GM21515 (cell line): ENCODE measurements at regions not wholly inside any gene's neighbourhood (a gene's known extent, or its start where the extent isn't known, plus 50 kb on each side); places are given as distances from the start of the nearest gene placed in this dataset.
"Not testable (repeated sequence)": the region's sequence is repeated elsewhere in the genome, so short reads cannot be mapped to it uniquely, and the experiment has no call there.

Experiments
- ATAC-seq: cut with Tn5 transposase; IDR thresholded peaks from one replicate; pipeline ENCODE4 v1.9.1; 2021; ENCODE audit not compliant: unreplicated experiment

DNA sequence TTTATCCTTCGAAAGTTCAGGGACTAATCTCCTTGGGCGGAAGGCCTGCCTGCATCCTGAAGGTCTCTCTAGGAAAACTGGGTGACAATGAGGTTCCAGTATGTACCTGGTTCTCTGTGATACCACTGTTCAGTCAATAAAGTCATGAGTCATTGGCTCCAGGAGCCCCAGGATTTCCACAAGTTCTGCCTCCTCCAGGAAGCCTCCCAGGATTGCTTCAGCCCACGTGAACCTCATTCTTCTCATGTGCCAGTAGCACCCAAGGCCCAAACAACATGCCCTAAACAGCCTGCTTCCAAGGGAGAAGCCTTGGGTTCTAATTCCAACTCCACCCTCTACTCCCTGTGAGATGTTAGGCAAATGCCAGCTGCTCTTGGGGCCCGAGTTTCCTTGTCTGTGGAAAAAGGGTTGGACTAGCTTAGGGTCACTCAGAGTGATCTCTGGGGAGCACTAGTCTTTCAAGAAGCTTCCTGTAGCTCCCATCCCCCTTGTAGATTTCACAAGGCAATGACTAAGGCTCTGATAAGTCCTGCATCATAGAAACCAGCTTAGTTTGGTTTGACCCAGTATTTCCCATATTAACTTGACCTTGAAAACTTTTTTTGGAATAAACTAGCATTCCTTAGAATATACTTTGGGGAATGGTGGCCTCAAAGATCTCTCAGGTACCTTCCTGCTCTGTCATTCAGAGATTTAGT is 118.3 kb upstream of the ATP2B2 start:
- ATAC-seq: no peak

DNA sequence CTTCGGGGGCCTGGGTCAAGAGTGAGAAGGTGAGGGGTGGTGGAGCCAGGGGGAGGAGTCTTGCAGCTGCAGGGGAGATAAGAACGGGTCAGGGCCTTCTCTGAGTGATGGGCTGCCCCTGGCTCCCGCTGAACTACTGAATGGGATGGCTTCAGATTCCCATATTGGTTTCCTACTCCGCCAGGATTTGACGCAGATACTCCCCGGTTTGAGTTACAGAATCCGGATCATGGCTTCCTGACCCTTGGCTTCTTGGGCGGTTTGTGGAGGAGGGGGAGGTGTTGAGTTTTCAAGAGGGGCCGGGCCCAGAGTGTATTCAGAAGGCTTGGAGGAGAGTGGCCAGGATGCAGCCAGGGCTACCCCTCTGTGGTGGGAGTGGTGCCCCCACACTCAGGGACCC is 119.9 kb upstream of the ATP2B2 start:
- no peak for ATAC-seq

DNA sequence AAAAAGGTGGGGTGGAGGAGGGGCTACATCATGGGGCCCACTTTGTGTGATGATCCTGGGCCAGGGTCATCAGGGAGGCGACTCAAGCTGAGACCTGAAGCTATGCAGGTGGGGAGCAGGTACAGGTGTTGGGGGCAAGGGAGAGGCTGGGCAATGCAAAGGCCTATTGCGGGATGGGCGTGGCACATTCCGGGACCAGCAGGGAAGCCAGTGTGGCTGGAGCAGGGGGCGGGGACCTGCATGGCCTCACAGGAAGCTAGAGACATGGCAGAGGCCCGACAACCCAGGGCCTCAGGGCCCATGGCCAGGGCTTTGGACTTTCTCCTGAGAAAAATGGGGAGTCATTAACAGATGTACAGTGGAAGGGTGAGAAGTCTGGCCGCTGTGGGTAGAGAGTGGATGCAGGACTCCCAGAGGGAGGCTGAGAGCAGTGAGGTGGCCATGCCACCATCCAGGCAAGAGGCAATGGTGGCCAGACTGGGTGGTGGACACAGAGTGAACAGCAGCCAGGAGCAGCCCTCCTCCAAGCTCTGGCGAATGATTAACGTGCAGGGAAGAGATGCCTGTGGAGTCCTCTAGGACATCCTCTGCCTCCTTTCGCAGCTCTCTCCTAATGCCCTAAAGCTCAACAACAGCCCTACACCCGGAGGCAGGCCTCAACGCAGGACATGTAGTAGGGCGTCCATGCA is 122.6 kb upstream of the ATP2B2 start:
- ATAC-seq: no peak

DNA sequence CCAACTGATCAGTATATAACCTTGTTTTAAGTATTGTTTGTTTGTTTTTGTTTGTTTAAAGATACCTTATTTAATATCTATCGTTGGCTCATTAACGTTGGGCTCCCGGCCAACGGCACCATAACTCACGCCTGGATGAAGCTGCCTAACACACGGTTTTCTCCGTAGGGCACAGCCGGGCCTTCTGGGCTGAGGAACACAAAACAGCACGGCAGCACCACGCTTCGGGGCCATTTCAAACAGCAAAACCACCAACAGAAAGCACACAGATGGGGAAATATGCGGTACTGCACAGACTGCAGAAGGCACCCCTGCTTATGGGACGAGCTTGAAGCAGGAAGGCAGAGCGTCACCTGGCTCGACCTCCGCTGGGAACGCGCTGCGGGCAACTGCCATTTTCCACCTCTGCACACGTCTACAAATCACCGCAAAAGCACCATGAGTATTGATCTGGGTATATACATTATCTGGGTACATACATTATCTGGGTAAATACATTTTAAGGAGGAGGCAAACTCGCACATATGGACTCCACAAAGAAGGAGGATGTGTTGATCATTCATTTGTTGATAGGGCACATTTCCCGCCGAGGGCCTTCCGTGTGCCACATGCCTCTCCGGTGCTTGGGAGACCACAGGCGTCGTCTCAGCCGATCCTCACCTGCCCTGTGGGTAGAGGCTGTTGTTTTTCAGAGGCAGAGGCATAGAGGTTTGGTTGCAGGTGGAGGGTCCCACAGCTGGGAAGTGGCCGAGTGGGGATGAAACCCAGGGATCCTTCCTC is 123.7 kb upstream of the ATP2B2 start:
- no peak for ATAC-seq

DNA sequence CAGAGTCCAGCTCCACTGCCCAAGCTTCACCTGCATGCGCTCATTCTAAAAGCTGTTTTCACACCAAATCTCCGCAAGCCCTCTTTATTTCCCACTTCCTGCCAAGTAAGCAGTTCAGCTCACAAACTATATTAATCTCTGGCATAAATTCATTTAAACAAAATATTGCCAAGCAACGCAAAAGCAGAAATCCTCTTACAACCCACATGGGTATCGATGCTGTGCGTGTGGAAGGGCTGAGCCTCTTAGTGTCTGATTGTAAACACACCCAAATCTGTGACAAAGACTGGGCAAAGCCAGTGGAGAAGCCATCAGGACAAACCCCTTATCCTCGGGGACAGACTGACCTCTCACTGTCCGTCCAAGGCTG is 124.3 kb upstream of the ATP2B2 start:
- ATAC-seq: no peak

- no peak for ATAC-seq
These were observed 125.8 kb upstream of the ATP2B2 start for GRCh38 chr3:10631224-10631623.

GRCh38 chr3:10632125-10632524 is 126.7 kb upstream of the ATP2B2 start:
- ATAC-seq: no peak

DNA sequence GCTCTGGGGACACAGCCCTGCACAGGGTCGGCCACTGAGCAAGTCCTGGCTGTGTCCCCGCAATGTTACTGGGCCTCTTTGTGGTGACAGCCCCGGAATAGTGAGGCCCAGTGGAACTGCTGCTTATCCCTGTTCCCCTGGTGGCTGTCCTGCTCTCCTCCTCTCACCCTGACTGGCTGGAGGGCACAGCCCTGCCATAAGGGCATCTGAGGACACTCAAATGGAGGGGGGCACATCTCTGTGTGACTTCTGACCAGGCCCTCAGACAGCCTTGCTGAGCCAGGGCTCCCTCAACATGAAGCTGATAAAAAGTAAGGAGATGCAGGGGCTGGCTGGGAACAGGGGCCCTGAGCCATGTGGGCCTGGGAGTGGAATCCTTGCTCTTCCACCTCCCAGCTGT is 127.4 kb upstream of the ATP2B2 start:
- ATAC-seq: no peak

DNA sequence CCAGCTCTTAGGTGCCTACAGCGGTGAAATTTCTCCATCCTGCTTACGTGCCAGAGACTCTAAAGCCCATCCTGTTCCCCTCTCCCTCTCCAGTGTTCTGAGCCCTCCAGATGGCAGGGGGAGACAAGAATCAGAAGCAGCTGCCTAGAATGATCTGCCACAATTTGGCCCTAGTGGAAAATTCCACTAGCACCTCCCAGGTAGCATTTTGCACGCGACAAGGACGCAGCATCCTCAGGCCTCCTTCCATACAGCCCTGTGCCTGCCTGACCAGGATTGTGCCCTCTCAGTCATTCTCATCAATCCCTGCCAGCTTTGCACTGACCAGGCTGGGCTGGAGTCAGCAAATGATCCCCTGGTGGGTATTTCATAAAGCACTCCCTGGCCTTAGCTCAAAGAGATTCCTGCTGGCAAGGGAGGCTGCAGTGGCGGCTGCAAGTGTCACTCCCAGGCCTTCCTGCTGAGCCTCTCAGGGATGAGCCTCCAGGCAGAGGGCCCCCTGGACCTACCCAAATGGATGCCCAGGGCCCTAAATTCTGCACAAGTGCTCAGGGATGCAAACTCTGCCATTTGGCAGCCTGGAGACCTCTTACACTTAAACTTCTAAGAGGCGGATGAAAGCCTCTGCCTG is 130.2 kb upstream of the ATP2B2 start:
- no peak for ATAC-seq

DNA sequence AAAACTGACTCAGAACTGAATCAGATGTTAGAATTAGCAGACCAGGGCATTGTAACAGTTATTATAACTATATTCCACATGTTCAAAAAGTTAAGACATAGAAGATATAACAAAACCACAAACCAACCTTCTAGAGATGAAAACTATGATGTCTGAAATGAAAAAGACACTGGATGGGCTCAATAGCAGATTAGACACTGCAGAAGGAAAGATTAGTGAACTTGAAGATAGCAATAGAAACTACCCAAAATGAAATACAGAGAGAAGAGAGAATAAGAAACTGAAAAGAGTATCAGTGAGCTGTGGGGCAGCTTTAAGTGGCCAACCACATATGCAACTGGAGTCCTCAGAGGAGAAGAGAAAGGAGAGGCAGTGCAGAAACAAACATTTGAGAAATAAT is 132.0 kb upstream of the ATP2B2 start:
- no peak for ATAC-seq

GRCh38 chr3:10638466-10638865 is 133.1 kb upstream of the ATP2B2 start:
- ATAC-seq: no peak

DNA sequence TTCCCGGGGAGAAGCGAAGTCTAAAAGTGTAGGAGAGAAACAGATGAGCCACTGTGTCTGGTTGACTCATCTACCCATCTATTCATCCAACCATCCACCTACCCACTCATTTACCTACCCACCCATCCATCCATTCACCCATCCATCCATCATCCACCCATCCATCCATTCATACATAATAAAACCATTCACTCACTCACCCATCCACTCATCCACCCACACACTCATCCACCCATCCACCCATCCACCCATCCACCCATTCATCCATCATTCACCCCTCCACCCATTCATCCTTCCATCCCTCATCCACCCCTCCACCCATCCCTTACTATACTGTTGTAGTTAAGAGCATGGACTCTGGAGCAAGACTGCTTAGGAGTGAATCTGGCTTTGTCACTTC is 136.4 kb upstream of the ATP2B2 start:
- no peak for ATAC-seq

- ATAC-seq: no peak
These were observed 138.8 kb upstream of the ATP2B2 start for GRCh38 chr3:10644189-10644588.

GRCh38 chr3:10645800-10646199 is 140.4 kb upstream of the ATP2B2 start:
- no peak for ATAC-seq

GRCh38 chr3:10646531-10647335 is 141.3 kb upstream of the ATP2B2 start:
- no peak for ATAC-seq

DNA sequence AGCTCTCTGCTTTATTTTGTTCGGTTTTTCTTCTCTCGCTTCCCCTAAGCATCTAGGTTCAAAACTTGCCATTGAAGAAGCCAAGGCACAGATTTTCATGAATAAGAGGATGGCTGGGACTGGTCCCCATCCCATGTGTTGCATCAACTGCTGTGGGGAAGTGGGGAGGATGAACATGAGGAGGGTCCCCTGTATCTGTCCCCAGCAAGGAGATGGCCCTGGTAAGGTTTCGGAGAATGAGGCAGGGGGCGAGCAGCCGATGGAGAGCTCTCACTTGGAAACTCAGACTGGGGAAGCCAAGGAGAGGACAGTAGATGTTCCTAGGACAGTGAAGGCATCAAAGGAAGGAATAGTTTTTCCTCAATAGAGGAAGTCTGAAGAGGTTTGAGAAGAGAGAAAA is 142.0 kb upstream of the ATP2B2 start:
- ATAC-seq: no peak

- ATAC-seq: no peak
These were observed 142.8 kb upstream of the ATP2B2 start for GRCh38 chr3:10648181-10648580.

GRCh38 chr3:10649463-10649862 is 144.1 kb upstream of the ATP2B2 start:
- not testable (repeated sequence) for ATAC-seq

GRCh38 chr3:10651506-10651905 is 146.1 kb upstream of the ATP2B2 start:
- ATAC-seq: no peak

- no peak for ATAC-seq
These were observed 147.9 kb upstream of the ATP2B2 start for GRCh38 chr3:10653241-10653640.
